ENCODE measurements at regions not wholly inside any gene's neighbourhood (a gene's known extent, or its start where the extent isn't known, plus 50 kb on each side); places are given as distances from the start of the nearest gene placed in this dataset.

- ChIA-PET CTCF (ENCODE audit: partially characterized antibody) (no interaction called here), POLR2A (ENCODE audit: partially characterized antibody) (interaction anchor here (0.7 kb wide), 1 partner anchor 56 kb away, joined by 4 read pairs; no protein-coding TSS in a partner anchor)
- Histone ChIP-seq H3K36me3 (ENCODE audit: control insufficient read depth in 2 of 4, insufficient read depth in 4 of 4, low read length in 3 of 4) (no peaks in the 10 kb centered on the region), H2BK15ac (ENCODE audit: low read length) (no peak overlapping the region), H4K5ac (ENCODE audit: insufficient read length, low read depth, low read length) (no peak overlapping the region), H2BK5ac (ENCODE audit: low read depth, low read length) (no peak overlapping the region), H3K23me2 (ENCODE audit: low read depth, low read length) (no peaks in the 10 kb centered on the region), H2BK120ac (replicated peaks; ENCODE audit: low read depth, low read length) (no peak overlapping the region), H3K14ac (ENCODE audit: insufficient read length) (no peak overlapping the region), H3K27me3 (replicated peaks in 1 of 4; ENCODE audit: control insufficient read depth in 3 of 4, extremely low read depth in 1 of 4, insufficient read depth in 3 of 4, low read length in 3 of 4) (no peaks in the 10 kb centered on the region), H3K79me2 (ENCODE audit: control insufficient read depth in 1 of 2, insufficient read depth in 2 of 2, low read length in 2 of 2) (peaks cover 0 to 67% of the 10 kb centered on the region in 2 experiments; a peak in 3 of 4 replicates), H2AFZ (ENCODE audit: low read length) (no peak overlapping the region), H2BK20ac (ENCODE audit: low read length) (no peak overlapping the region; the same call in 1 of the 2 replicates), H3K4me2 (ENCODE audit: insufficient read depth in 1 of 2, low read depth in 2 of 2, low read length in 2 of 2) (no peak overlapping the region), H3K4me3 (ENCODE audit: extremely low read depth in 1 of 4, insufficient read depth in 2 of 4, low read depth in 3 of 4, low read length in 4 of 4) (no peak overlapping the region), H3K4ac (replicated peaks; ENCODE audit: insufficient read length, low read depth, low read length) (no peak overlapping the region), H3K9me3 (ENCODE audit: insufficient read depth in 2 of 2, low read depth in 1 of 2, low read length in 1 of 2) (no peaks in the 10 kb centered on the region), H3K18ac (ENCODE audit: extremely low read depth, low read length) (no peak overlapping the region), H3K9ac (replicated peaks in 1 of 4; ENCODE audit: extremely low read depth in 1 of 4, low read depth in 3 of 4, low read length in 3 of 4) (no peak overlapping the region), H3K79me1 (ENCODE audit: low read depth, low read length) (no peaks in the 10 kb centered on the region; the same call in 1 of the 2 replicates), H2BK12ac (ENCODE audit: low read depth, low read length) (no peak overlapping the region), H4K91ac (replicated peaks; ENCODE audit: insufficient read length, low read length) (no peak overlapping the region), H3K23ac (ENCODE audit: insufficient read length) (no peak overlapping the region), H4K8ac (ENCODE audit: extremely low read depth, insufficient read depth, low read length) (no peak overlapping the region), H4K20me1 (replicated peaks in 1 of 2; ENCODE audit: control insufficient read depth in 1 of 2, insufficient read depth in 2 of 2, low read length in 2 of 2) (no peaks in the 10 kb centered on the region), H2AK5ac (ENCODE audit: low read depth, low read length) (no peak overlapping the region), H3K27ac (ENCODE audit: low read depth, low read length) (no peak overlapping the region), H3K4me1 (replicated peaks in 1 of 4; ENCODE audit: control insufficient read depth in 3 of 4, insufficient read depth in 4 of 4, low read length in 3 of 4) (peaks cover 2 to 10% (median 6%) of the 10 kb centered on the region in 4 experiments; a peak in 4 of 7 replicates), H3K56ac (replicated peaks; ENCODE audit: insufficient read length, low read depth, low read length) (no peak overlapping the region)
- WGBS, 2 experiments (ENCODE audit: extremely low coverage in 1 of 2, insufficient coverage in 1 of 2, insufficient read length in 1 of 2, insufficient replicate concordance in 2 of 2, low coverage in 1 of 2, low lambda C conversion rate in 2 of 2, missing lambda C conversion rate in 1 of 2), result 91% methylated on average over 1 of the region's 1 CpG; no CpG with 5 or more reads in 1 of the 2 experiments
- FAIRE-seq, result no peak
- no peak for DNase-seq (ENCODE audit: low read depth in 1 of 2, low spot score in 2 of 2)
- TF ChIP-seq, protein P1, sequence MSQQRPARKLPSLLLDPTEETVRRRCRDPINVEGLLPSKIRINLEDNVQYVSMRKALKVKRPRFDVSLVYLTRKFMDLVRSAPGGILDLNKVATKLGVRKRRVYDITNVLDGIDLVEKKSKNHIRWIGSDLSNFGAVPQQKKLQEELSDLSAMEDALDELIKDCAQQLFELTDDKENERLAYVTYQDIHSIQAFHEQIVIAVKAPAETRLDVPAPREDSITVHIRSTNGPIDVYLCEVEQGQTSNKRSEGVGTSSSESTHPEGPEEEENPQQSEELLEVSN (IDR thresholded peaks at IDR 0.05), result no peak
These were observed 66.7 kb upstream of the SLC39A10 start for GRCh38 chr2:195590199-195590860.
